Endothelial cell of umbilical vein (primary cell): ENCODE measurements at regions not wholly inside any gene's neighbourhood (a gene's known extent, or its start where the extent isn't known, plus 50 kb on each side); places are given as distances from the start of the nearest gene placed in this dataset.

Experiments used
- BruUV-seq: library from RNA; stranded (reverse); fragments of 400-500 nt; replicated peaks from 2 replicates; lab custom pipeline; 2021; lab: Mats Ljungman, UMichigan
- CTCF ChIA-PET: fragments of 300-600, 350-600 bp; sonication (Branson Sonifier 250); formaldehyde crosslinking; loops from one replicate; lab custom pipeline; 2021; ENCODE audit warnings: antibody characterized with exemption, inconsistent platforms; lab: Charles Lee
- POLR2A ChIA-PET: fragments of 300-600, 350-600 bp; sonication (Branson Sonifier 250); formaldehyde crosslinking; loops from one replicate; lab custom pipeline; 2021; ENCODE audit warnings: antibody characterized with exemption, inconsistent platforms; lab: Charles Lee
- DNase-seq: peaks from one replicate; pipeline ENCODE4 v3.0.0-alpha.2; 2011; ENCODE audit warnings: low read depth, low spot score
- FAIRE-seq: peaks from 2 replicates; lab custom pipeline; 2011; peaks lifted over from hg19 to GRCh38; lab: Jason Lieb, UNC
- H2AFZ ChIP-seq: 2 replicates; pipeline ENCODE4 v1.6.0; 2012; ENCODE audit warnings: low read depth, low read length, control low read depth, inconsistent platforms
- H3K27ac ChIP-seq: 2 replicates; pipeline ENCODE4 v1.5.1; 2011; ENCODE audit warnings: low read depth, mild to moderate bottlenecking, control low read depth, low read length, moderate library complexity; ENCODE audit not compliant: insufficient read depth
- H3K27me3 ChIP-seq, 2 experiments: 2 replicates each; pipeline versions ENCODE4 v1.6.0 to v1.6.1; 2011; ENCODE audit warnings: low read length in 2 of 2, mixed read lengths in 1 of 2; ENCODE audit not compliant: control insufficient read depth in 2 of 2, insufficient read depth in 2 of 2
- H3K36me3 ChIP-seq, 2 experiments: 2 replicates in 1 of 2; 3 replicates in 1 of 2; pipeline ENCODE4 v1.5.1; 2011; ENCODE audit warnings: low read length in 2 of 2, mild to moderate bottlenecking in 1 of 2, moderate library complexity in 1 of 2; ENCODE audit not compliant: control insufficient read depth in 2 of 2, insufficient read depth in 2 of 2; ENCODE audit errors: extremely low read depth in 1 of 2
- H3K4me1 ChIP-seq: 3 replicates; pipeline ENCODE4 v1.5.1; 2011; ENCODE audit warnings: mild to moderate bottlenecking, low read length; ENCODE audit not compliant: control insufficient read depth, insufficient read depth; ENCODE audit errors: extremely low read depth
- H3K4me2 ChIP-seq: 2 replicates; pipeline ENCODE4 v1.6.1; 2011; ENCODE audit warnings: low read length, control low read depth, mixed read lengths; ENCODE audit not compliant: insufficient read depth
- H3K4me3 ChIP-seq, 3 experiments: fragments of 200-600 bp in 1 of 3; sonication (generic), shearing (Covaris generic) in 1 of 3; replicated peaks in 1 of 3; 2 replicates each; pipeline ENCODE4 v1.5.1; 2011 to 2016; ENCODE audit warnings: control low read depth in 3 of 3, low read length in 3 of 3, mild to moderate bottlenecking in 2 of 3, inconsistent platforms in 1 of 3, low read depth in 1 of 3, moderate library complexity in 1 of 3; ENCODE audit not compliant: insufficient read depth in 1 of 3
- H3K79me2 ChIP-seq: 2 replicates; pipeline ENCODE4 v1.6.0; 2012; ENCODE audit warnings: low read length, inconsistent platforms; ENCODE audit not compliant: control insufficient read depth, insufficient read depth
- H3K9ac ChIP-seq: replicated peaks from 2 replicates; pipeline ENCODE3; 2011; ENCODE audit warnings: low read length, control low read depth; ENCODE audit not compliant: insufficient read depth; ENCODE audit errors: extremely low read depth
- H3K9me1 ChIP-seq: replicated peaks from 3 replicates; pipeline ENCODE4 v1.6.0; 2011; ENCODE audit warnings: mild to moderate bottlenecking, low read length; ENCODE audit not compliant: control insufficient read depth, insufficient read depth; ENCODE audit errors: extremely low read depth
- H3K9me3 ChIP-seq: replicated peaks from 2 replicates; pipeline ENCODE4 v1.5.1; 2012; ENCODE audit warnings: low read length, inconsistent platforms; ENCODE audit not compliant: control insufficient read depth, insufficient read depth
- H4K20me1 ChIP-seq: replicated peaks from 2 replicates; pipeline ENCODE3; 2011; ENCODE audit warnings: mild to moderate bottlenecking, low read length; ENCODE audit not compliant: control insufficient read depth, insufficient read depth; ENCODE audit errors: extremely low read depth
- CTCF ChIP-seq, 2 donors: IDR thresholded peaks; 1 replicate in 1 of 2; 2 replicates in 1 of 2; pipeline ENCODE4 v1.5.1; 2011; ENCODE audit warnings: low read length in 2 of 2, mild to moderate bottlenecking in 2 of 2, moderate library complexity in 2 of 2, control low read depth in 1 of 2, inconsistent platforms in 1 of 2, low read depth in 1 of 2; ENCODE audit not compliant: insufficient read depth in 1 of 2; ENCODE audit errors: extremely low read depth in 1 of 2
- EZH2 ChIP-seq: IDR thresholded peaks from 2 replicates; pipeline ENCODE4 v1.6.1; 2012; ENCODE audit warnings: borderline replicate concordance, low read depth, mild to moderate bottlenecking, moderate library complexity, low read length, inconsistent platforms; ENCODE audit not compliant: severe bottlenecking
- FOS ChIP-seq: IDR thresholded peaks from 2 replicates; pipeline ENCODE4 v1.6.1; 2011; ENCODE audit warnings: mild to moderate bottlenecking, low read length, moderate library complexity, borderline replicate concordance; ENCODE audit not compliant: insufficient read depth
- GATA2 ChIP-seq: IDR thresholded peaks from 2 replicates; pipeline ENCODE4 v1.7.0; 2011; ENCODE audit warnings: low read depth, mild to moderate bottlenecking, moderate library complexity, mixed read lengths, low read length; ENCODE audit not compliant: insufficient read length, insufficient read depth
- JUN ChIP-seq: IDR thresholded peaks from 2 replicates; pipeline ENCODE4 v1.6.1; 2011; ENCODE audit warnings: borderline replicate concordance, low read depth; ENCODE audit not compliant: insufficient read length, insufficient read depth
- MAX ChIP-seq: IDR thresholded peaks from 2 replicates; pipeline ENCODE4 v1.6.1; 2011; ENCODE audit not compliant: insufficient read depth, insufficient read length
- MYC ChIP-seq: IDR thresholded peaks from one replicate; pipeline ENCODE4 v1.6.1; 2011; ENCODE audit warnings: mild to moderate bottlenecking, low read depth, low read length
- POLR2A ChIP-seq: IDR thresholded peaks from 2 replicates; pipeline ENCODE4 v1.6.1; 2012; ENCODE audit warnings: low read depth, mild to moderate bottlenecking, control low read depth, low read length
- POLR2AphosphoS5 ChIP-seq: IDR thresholded peaks from 2 replicates; pipeline ENCODE4 v1.6.1; 2012; ENCODE audit warnings: low read depth, mild to moderate bottlenecking, control low read depth, low read length, moderate library complexity; ENCODE audit not compliant: insufficient read depth
- dilution Hi-C: fragments of 300-500 bp; cut with MboI; formaldehyde crosslinking; loops from one replicate; pipeline ENCODE4 v1.15.0; 2019; ENCODE audit warnings: low sequenced_read_pairs; ENCODE audit not compliant: extremely low pct_ligation_motif_present
- intact Hi-C: fragments of 100-400 bp; cut with micrococcal nuclease; formaldehyde crosslinking; loops from one replicate; pipeline ENCODE4 v1.10.0; 2022

GRCh38 chr10:55048830-55049498, 247.9 kb upstream of the PCDH15 start:
- intact Hi-C loops: no loop called here
- ChIA-PET POLR2A (no interaction called here), CTCF (no interaction called here)
- Histone ChIP-seq H3K9me3 (no peaks in the 10 kb centered on the region), H3K27me3 (no peaks in the 10 kb centered on the region), H3K79me2 (no peaks in the 10 kb centered on the region), H2AFZ (no peak overlapping the region), H3K9me1 (no peaks in the 10 kb centered on the region), H3K27ac (no peak overlapping the region), H3K4me3 (no peak overlapping the region), H3K9ac (no peak overlapping the region), H4K20me1 (no peaks in the 10 kb centered on the region), H3K36me3 (no peaks in the 10 kb centered on the region), H3K4me2 (no peak overlapping the region), H3K4me1 (no peaks in the 10 kb centered on the region)
- no peak for DNase-seq
- FAIRE-seq: no peak
- TF ChIP-seq CTCF (IDR thresholded peaks at IDR 0.05; ENCODE audit: extremely low read depth in 1 of 2, insufficient read depth in 1 of 2, low read depth in 1 of 2, low read length in 2 of 2): no peak
- TF ChIP-seq POLR2AphosphoS5: no peak
- TF ChIP-seq EZH2: no peak
- no peak for TF ChIP-seq POLR2A
- TF ChIP-seq JUN: no peak
- no peak for TF ChIP-seq FOS
- no peak for TF ChIP-seq GATA2
- no peak for TF ChIP-seq MYC
- no peak for TF ChIP-seq MAX
- dilution Hi-C loops: no loop called here
- BruUV-seq: no TSS peak
